Left lobe of liver (tissue), 2 donors: ENCODE measurements at regions not wholly inside any gene's neighbourhood (a gene's known extent, or its start where the extent isn't known, plus 50 kb on each side); places are given as distances from the start of the nearest gene placed in this dataset.

Source experiments
- ATAC-seq: fragments of 200-7000 bp; cut with Tn5 transposase; one replicate; pipeline ENCODE4 v1.9.1; 2020; ENCODE audit warnings: mild to moderate bottlenecking, moderate library complexity
- DNase-seq: peaks from one replicate; pipeline ENCODE4 v3.0.0-alpha.2; 2020; ENCODE audit warnings: low spot score
- donor health status: DM: no; HTN: no; CAD: no; lungs with moderate emphysema.
- donor health status: DM: no; HTN: yes; CAD: no.

- DNase-seq (no peak), ATAC-seq (no peak)
Observed at GRCh38 chr16:87248714-87249113, 68.5 kb downstream of the C16orf95 start.

DNA sequence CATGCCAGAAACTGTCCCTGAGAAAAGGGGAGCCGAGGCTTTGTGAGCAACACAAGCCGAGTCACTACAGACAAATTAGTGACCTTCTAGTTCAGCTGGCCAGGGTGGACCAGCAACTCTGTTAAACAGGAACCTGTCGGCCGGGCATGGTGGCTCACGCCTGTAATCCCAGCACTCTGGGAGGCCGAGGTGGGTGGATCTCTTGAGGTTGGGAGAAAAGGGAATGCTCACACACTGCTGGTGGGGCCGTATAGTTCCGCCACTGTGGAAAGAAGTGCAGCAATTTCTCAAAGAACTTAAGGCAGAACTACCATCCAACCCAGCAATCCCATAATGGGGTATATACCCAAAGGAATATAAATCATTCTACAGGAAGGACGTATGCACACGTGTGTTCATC is 67.8 kb downstream of the C16orf95 start:
- ATAC-seq (no peak), DNase-seq (no peak)

DNA sequence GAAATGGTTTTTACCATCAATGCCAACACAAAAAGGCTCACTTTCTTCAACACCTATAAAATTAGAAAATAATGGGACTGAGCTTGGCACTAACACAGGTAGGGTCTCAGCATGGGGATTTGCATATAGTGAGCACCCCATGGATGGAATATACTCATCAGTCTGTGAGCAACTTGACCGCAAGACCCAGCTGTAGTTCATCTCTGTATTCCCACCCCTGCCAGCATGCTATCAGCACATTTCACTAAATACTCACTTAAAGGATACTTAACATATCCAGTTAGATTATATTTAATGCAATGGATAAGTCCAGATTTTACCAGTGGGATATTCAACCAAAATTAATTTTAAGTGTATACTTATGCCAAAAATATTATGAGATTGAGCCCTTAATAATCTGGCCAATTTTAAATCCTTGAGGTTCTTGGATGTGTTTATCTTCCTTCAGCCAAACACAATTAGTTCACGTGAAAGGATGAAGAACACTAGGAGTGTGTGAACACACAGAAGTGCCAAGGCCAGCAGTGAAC is 66.7 kb downstream of the C16orf95 start:
- ATAC-seq (no peak), DNase-seq (no peak)

DNA sequence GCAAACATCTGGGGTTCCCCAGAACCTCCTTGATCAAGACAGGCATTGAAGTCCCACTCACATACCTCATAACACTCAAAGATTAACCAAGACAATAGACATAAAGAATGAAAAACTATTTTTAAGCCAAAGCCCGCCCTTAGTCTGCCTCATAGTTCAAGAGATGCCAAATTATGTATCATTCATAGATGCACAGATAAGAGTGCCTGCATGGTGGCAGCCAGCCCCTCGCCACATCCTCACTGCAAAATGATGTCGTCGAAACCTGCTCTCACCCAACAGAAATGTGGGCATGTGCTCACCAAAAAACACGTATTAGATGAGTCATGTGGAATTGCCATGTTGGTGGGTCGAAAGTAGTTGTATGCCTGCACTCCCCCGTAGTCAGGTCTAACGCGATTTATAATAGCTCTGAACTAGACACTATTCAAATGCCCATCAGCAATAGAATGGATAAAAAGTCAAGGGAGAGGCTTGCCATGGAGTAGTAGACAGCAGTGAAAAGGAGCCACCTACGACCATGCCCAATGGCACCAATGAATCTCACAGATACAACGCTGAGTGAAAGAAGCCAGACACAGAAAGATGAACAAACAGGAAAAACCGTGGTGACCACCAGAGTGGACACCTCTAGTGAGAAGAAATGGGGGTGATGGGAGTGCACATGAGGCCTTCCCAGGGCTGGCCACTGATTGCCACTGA is 64.8 kb downstream of the C16orf95 start:
- ATAC-seq: no peak
- DNase-seq: no peak
